C4-2B (cell line): ENCODE measurements at regions not wholly inside any gene's neighbourhood (a gene's known extent, or its start where the extent isn't known, plus 50 kb on each side); places are given as distances from the start of the nearest gene placed in this dataset.
"Not testable (repeated sequence)": the region's sequence is repeated elsewhere in the genome, so short reads cannot be mapped to it uniquely, and the experiment has no call there.

Experiments used
- H3K27ac ChIP-seq: fragments of 450-650 bp; 2 replicates; pipeline ENCODE4 v1.5.1; 2017
- CTCF ChIP-seq: fragments of 450-650 bp; conservative IDR thresholded peaks from 2 replicates; pipeline ENCODE4 v1.5.1; 2017; ENCODE audit warnings: mild to moderate bottlenecking
- ZFX ChIP-seq: fragments of 450-650 bp; IDR thresholded peaks from 2 replicates; pipeline ENCODE4 v1.6.1; 2017

DNA sequence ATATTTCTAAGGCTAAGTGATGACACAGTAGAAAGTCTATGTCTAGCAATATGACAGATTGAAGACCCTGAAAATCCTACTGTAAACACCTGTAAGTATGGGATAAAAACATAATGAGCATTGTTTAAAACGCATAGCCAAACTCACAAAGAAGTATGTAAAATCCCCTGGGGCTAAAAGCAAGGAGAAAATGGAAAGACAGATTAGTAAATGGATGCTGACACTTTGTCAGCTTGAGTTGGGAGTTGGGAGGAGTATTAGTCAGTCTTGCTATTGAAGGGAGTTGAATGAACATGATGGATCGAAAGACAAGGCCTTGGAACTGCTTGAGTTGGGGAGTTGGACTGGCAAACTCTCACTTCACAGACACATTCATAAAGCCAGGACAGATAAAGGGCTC, 79.0 kb upstream of the PRKD1 start:
- TF ChIP-seq CTCF (no peak), ZFX (no peak)
- H3K27ac ChIP-seq, result no peak overlapping the region

- no peak for TF ChIP-seq ZFX
- no peak for TF ChIP-seq CTCF
- H3K27ac ChIP-seq, result no peak overlapping the region
Measured at GRCh38 chr14:30015489-30015888, 87.8 kb upstream of the PRKD1 start.

GRCh38 chr14:30016002-30016401, 88.4 kb upstream of the PRKD1 start:
- TF ChIP-seq ZFX, result no peak
- no peak for TF ChIP-seq CTCF
- no peak overlapping the region for H3K27ac ChIP-seq

DNA sequence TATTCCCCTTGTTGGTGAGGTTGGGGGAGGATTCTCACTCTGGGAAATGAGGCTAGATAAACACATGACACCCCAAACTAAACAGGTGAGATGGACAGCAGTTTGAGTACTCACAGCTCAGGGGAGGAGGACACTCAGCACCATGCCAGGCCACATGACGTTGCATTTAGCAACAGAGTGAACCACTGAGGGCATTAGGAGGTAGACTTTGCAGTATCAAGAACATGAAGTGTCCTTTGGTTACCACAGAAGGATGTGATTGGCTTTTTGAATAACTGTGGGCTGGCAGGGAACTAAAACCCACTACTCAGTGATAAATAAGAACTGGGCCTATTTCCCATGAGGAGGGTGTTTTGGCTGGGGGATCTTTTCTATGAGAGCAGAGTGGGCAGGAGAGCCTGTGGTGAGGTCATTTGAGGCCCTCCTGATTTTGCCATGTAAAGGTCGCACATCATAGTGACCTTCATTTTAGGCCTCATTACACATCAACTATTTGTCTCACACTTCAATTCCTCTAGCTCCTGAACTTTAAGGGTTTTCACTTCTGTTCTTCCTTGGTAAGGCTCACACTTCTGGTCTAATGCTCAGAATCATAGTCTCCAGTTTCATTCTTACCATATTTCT, 89.8 kb upstream of the PRKD1 start:
- TF ChIP-seq CTCF (no peak), ZFX (no peak)
- H3K27ac ChIP-seq, result no peak overlapping the region; the same call in 1 of the 2 replicates

DNA sequence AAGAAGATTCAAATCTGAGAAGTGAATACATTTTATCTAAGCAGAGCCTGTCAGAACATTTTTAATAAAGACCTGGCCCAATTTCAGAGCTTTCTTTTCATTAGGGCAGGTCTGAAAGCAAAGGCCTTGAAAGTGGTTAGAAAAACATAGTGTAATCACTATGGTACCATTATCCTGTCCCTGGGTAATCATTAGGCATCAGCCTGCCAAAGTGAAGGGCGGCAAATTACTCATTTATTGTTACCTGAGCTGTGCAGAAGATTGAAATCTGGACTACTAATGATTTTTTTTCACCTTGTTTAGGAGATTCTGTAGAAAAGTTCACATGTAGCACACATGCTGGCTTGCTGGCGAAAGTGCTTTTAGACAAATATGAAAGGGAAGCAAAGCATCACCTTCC, 92.6 kb upstream of the PRKD1 start:
- no peak overlapping the region for H3K27ac ChIP-seq
- no peak for TF ChIP-seq ZFX
- TF ChIP-seq CTCF, result no peak

DNA sequence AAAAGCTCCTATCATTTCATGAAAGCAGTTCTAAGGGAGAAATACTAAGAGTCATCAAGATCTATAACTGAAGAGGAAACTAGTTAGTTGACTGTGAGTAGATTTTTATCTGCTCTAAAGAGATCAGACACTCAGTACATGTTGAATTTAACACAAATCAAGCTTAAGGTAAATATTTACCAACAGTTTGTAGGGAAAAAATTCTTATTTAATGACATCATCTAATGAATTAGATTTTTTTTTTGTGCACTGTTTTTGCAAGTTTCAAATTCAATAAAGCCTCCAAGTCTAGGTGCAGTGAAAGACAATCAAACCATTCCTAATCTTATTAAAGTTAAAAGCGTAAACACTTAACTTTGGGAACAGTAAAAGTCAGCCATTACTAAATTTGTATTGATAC, 93.0 kb upstream of the PRKD1 start:
- TF ChIP-seq CTCF, result no peak
- no peak for TF ChIP-seq ZFX
- H3K27ac ChIP-seq, result no peak overlapping the region

DNA sequence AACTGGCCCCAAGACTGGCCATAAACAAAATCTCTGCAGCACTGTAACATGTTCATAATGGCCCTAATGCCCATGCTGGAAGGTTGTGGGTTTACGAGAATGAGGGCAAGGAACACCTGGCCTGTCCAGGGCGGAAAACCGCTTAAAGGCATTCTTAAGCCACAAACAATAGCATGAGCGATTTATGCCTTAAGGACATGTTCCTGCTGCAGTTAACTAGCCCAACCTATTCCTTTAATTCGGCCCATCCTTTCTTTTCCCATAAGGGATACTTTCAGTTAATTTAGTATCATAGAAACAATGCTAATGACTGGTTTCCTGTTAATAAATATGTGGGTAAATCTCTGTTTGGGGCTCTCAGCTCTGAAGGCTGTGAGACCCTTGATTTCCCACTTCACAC, 95.7 kb upstream of the PRKD1 start:
- H3K27ac ChIP-seq, result not testable (repeated sequence)

GRCh38 chr14:30034152-30034551, 106.5 kb upstream of the PRKD1 start:
- no peak for TF ChIP-seq ZFX
- TF ChIP-seq CTCF, result no peak; the same call in 1 of the 2 replicates
- H3K27ac ChIP-seq, result no peak overlapping the region
